ENCODE measurements at regions not wholly inside any gene's neighbourhood (a gene's known extent, or its start where the extent isn't known, plus 50 kb on each side); places are given as distances from the start of the nearest gene placed in this dataset.

GRCh38 chr14:25518364-25518763 lies 468.4 kb upstream of the STXBP6 start:
- TF ChIP-seq, protein P1, sequence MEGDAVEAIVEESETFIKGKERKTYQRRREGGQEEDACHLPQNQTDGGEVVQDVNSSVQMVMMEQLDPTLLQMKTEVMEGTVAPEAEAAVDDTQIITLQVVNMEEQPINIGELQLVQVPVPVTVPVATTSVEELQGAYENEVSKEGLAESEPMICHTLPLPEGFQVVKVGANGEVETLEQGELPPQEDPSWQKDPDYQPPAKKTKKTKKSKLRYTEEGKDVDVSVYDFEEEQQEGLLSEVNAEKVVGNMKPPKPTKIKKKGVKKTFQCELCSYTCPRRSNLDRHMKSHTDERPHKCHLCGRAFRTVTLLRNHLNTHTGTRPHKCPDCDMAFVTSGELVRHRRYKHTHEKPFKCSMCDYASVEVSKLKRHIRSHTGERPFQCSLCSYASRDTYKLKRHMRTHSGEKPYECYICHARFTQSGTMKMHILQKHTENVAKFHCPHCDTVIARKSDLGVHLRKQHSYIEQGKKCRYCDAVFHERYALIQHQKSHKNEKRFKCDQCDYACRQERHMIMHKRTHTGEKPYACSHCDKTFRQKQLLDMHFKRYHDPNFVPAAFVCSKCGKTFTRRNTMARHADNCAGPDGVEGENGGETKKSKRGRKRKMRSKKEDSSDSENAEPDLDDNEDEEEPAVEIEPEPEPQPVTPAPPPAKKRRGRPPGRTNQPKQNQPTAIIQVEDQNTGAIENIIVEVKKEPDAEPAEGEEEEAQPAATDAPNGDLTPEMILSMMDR (IDR thresholded peaks at IDR 0.05) = no peak
- no peak for TF ChIP-seq POLR2A (IDR thresholded peaks at IDR 0.05)
